ACC112 (cell line): ENCODE measurements at regions not wholly inside any gene's neighbourhood (a gene's known extent, or its start where the extent isn't known, plus 50 kb on each side); places are given as distances from the start of the nearest gene placed in this dataset.

Source experiments
- H2AFZ ChIP-seq: fragments of 200-600 bp; sonication (generic); one replicate; pipeline ENCODE4 v1.6.0; 2017; ENCODE audit warnings: antibody characterized with exemption, low read length; ENCODE audit not compliant: unreplicated experiment
- H3K27ac ChIP-seq: fragments of 200-600 bp; sonication (generic); 2 replicates; pipeline ENCODE4 v1.5.1; 2014; ENCODE audit warnings: low read depth, mild to moderate bottlenecking, antibody characterized with exemption, low read length, moderate library complexity
- H3K27me3 ChIP-seq: fragments of 200-600 bp; sonication (generic); 2 replicates; pipeline ENCODE4 v1.6.1; 2014; ENCODE audit warnings: mild to moderate bottlenecking, antibody characterized with exemption, low read length, moderate library complexity, mixed read lengths; ENCODE audit not compliant: insufficient read depth
- H3K36me3 ChIP-seq: fragments of 200-600 bp; sonication (generic); 2 replicates; pipeline ENCODE4 v1.6.1; 2016; ENCODE audit warnings: mild to moderate bottlenecking, antibody characterized with exemption, low read length, moderate library complexity, mixed read lengths; ENCODE audit not compliant: insufficient read depth
- H3K4me1 ChIP-seq: fragments of 200-600 bp; sonication (generic); one replicate; pipeline ENCODE4 v1.6.1; 2016; ENCODE audit warnings: low read length, mixed read lengths; ENCODE audit not compliant: insufficient read depth, unreplicated experiment, control insufficient read depth
- H3K4me3 ChIP-seq: fragments of 200-600 bp; sonication (generic); 2 replicates; pipeline ENCODE4 v1.5.1; 2014; ENCODE audit warnings: mild to moderate bottlenecking, low read depth, low read length
- H3K79me2 ChIP-seq: fragments of 200-600 bp; sonication (generic); one replicate; pipeline ENCODE4 v1.6.0; 2016; ENCODE audit warnings: low read length; ENCODE audit not compliant: control insufficient read depth, unreplicated experiment, insufficient read depth

- H3K4me1 ChIP-seq = no peaks in the 10 kb centered on the region
- H3K4me3 ChIP-seq = no peak overlapping the region
- H3K27me3 ChIP-seq = no peaks in the 10 kb centered on the region
- no peak overlapping the region for H3K27ac ChIP-seq
- H3K79me2 ChIP-seq = no peaks in the 10 kb centered on the region
- no peak overlapping the region for H2AFZ ChIP-seq
- H3K36me3 ChIP-seq = no peaks in the 10 kb centered on the region
These were observed 151.0 kb upstream of the SLC24A2 start for GRCh38 chr9:19939734-19940278.

GRCh38 chr9:19938990-19939733 lies 150.3 kb upstream of the SLC24A2 start:
- Histone ChIP-seq H2AFZ (no peak overlapping the region), H3K27ac (no peak overlapping the region), H3K36me3 (no peaks in the 10 kb centered on the region), H3K4me1 (no peaks in the 10 kb centered on the region), H3K79me2 (no peaks in the 10 kb centered on the region), H3K4me3 (no peak overlapping the region), H3K27me3 (no peaks in the 10 kb centered on the region)

DNA sequence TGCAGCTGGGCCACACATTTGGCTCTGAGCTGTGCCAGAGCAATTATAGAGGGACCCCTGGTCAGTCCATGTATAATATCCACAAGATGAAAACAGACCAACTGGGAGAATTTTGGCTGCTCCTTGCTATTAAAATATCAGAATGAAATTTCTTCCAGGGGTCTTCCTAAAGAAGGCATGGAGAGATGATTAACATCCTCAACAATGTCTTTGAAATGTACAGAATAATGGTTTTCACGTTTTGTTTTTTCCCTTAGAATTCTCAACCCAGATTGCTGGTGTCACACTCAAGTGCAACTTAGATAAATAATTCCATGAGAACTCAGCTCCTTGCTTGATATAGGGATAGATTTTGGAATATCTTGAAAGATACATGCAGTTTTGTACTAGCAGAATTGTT lies 148.3 kb upstream of the SLC24A2 start:
- H2AFZ ChIP-seq = no peak overlapping the region
- no peak overlapping the region for H3K27ac ChIP-seq
- H3K4me1 ChIP-seq = no peaks in the 10 kb centered on the region
- H3K36me3 ChIP-seq = no peaks in the 10 kb centered on the region
- no peaks in the 10 kb centered on the region for H3K79me2 ChIP-seq
- no peaks in the 10 kb centered on the region for H3K27me3 ChIP-seq
- no peak overlapping the region for H3K4me3 ChIP-seq

GRCh38 chr9:19936598-19936997 lies 147.8 kb upstream of the SLC24A2 start:
- Histone ChIP-seq H3K27me3 (no peaks in the 10 kb centered on the region), H3K79me2 (no peaks in the 10 kb centered on the region), H3K4me1 (no peaks in the 10 kb centered on the region), H3K36me3 (no peaks in the 10 kb centered on the region), H3K4me3 (no peak overlapping the region), H3K27ac (no peak overlapping the region), H2AFZ (no peak overlapping the region)

DNA sequence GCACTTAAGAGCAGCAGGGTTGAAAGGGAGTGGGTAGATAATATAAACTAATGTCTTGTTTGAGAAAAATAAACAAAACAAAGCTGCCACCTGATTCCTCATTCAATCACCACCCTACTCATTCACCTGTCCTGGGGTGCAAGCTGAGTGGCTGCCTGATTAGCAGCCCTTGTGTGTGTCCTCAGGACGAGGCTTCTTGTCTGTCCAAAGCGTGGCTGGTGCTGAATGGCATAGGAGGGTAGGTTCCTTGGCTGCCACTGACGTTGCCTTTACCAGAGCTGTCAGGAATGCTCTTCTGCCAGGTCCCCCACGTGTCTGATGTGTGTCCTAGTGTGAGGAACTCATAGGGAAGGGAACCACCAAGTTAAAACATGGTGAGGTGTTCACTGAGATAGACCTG lies 146.6 kb upstream of the SLC24A2 start:
- no peak overlapping the region for H2AFZ ChIP-seq
- H3K4me1 ChIP-seq = no peaks in the 10 kb centered on the region
- H3K27me3 ChIP-seq = no peaks in the 10 kb centered on the region
- peak overlapping the region; percentile 87; the same call in 1 of the 2 replicates for H3K4me3 ChIP-seq
- H3K79me2 ChIP-seq = no peaks in the 10 kb centered on the region
- H3K36me3 ChIP-seq = no peaks in the 10 kb centered on the region
- no peak overlapping the region for H3K27ac ChIP-seq

DNA sequence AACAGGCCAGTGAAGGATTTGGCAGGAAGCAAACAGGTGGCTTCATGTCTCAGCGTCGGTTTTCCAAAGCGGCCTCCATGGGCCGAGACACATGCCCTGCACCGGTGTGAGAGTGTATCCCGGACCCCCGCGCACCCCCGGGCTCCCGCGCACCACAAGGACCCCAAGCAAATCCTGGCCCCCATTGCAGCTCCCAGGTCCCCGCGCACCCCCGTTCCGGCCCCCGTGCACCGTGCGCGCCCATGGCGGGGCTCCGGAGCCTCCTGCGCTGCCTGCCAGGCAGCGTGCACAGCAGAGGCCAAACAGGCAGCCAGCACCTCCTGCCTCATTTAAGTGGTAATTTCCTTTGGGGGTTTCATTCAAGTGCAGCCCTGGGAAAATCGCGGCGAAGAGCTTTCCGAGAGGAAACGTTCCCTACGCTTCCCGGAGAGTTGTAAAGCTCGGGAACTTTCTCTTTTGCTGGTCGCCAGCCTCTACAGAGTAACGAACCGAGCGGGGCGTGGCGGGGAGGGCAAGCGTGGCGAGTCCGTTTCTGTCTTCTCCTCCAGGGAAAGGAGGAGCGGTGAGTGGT lies 145.5 kb upstream of the SLC24A2 start:
- Histone ChIP-seq H3K4me3 (peak overlapping the region; percentile 87), H2AFZ (peak overlapping the region; percentile 78)

GRCh38 chr9:19931098-19931890 lies 142.5 kb upstream of the SLC24A2 start:
- H3K4me3 ChIP-seq = no peak overlapping the region
- H3K79me2 ChIP-seq = no peaks in the 10 kb centered on the region
- H2AFZ ChIP-seq = no peak overlapping the region
- no peaks in the 10 kb centered on the region for H3K27me3 ChIP-seq
- no peak overlapping the region for H3K27ac ChIP-seq
- no peaks in the 10 kb centered on the region for H3K4me1 ChIP-seq
- no peaks in the 10 kb centered on the region for H3K36me3 ChIP-seq

More for the DNA sequence above, 145.5 kb upstream of the SLC24A2 start:
- Histone ChIP-seq H3K36me3 (no peaks in the 10 kb centered on the region), H3K4me1 (no peaks in the 10 kb centered on the region), H3K27ac (no peak overlapping the region), H3K27me3 (no peaks in the 10 kb centered on the region), H3K79me2 (no peaks in the 10 kb centered on the region)

- H3K36me3 ChIP-seq = no peaks in the 10 kb centered on the region
- H3K4me1 ChIP-seq = no peaks in the 10 kb centered on the region
- H3K79me2 ChIP-seq = no peaks in the 10 kb centered on the region
- H3K27ac ChIP-seq = no peak overlapping the region
- no peaks in the 10 kb centered on the region for H3K27me3 ChIP-seq
- H2AFZ ChIP-seq = no peak overlapping the region
- no peak overlapping the region for H3K4me3 ChIP-seq
These were observed 138.7 kb upstream of the SLC24A2 start for GRCh38 chr9:19927560-19927959.

DNA sequence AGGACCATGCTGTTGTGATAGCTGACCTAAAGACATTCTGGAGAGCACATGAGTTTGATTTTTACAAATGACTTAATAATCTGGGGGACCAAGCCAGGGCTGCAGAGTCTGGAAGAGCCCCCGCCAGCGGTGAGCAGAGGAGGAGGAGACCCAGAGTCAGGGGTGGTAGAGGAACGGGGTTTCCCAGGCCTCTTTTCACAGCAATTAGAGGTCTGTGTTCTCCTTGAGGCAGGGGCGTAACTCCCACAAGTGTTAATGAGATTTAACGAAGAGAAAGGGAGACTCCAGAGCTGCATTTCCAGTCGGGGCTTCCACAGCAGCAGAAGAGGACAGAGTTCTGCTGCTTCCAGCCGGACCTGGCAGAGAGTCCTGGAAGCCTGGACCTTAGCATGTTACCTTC lies 137.9 kb upstream of the SLC24A2 start:
- Histone ChIP-seq H3K36me3 (no peaks in the 10 kb centered on the region), H3K4me3 (0 out of 2 replicates have a peak overlapping the region, but pooled peaks have one; percentile 73), H3K27ac (no peak overlapping the region), H3K79me2 (no peaks in the 10 kb centered on the region), H3K27me3 (no peaks in the 10 kb centered on the region), H3K4me1 (no peaks in the 10 kb centered on the region), H2AFZ (no peak overlapping the region)

DNA sequence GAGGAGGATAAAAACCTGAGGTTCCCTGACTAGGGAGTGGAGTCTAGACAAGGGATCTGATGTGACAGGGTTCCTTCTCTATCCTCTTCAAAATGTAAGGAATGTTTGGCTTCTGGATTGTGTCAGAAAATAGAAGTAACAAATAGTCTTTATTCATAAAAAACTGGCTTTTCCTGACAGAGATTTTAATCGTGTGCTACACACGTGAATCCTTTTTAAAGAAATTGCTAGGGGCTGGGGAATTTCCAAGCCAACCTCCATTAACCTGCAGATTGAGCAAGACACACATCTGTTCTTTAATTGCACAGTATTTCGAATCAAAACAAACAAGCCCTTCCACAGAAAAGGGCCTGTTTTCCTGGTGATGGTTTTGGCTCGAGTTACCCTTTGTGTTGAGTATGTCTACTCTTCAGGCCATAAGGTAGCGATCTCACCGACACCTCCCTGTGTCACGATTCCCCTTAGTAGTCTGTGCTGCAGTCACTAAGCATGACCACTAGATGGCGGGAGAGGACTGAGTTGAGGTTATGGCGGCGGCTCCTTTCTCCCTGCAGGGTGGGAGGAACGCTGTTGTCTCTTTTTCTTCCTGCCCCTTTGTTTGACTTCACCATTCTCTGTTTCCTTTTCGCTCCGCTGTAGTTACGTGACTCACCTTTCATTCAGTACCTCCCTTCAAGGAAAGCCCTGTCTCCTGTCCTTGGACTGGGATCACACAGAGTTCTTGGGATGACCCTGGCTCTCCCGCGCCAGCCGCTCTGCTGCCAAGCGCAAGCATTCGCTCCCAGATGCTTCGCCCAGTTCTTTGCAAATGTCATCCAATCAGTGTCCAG lies 137.1 kb upstream of the SLC24A2 start:
- Histone ChIP-seq H3K36me3 (no peaks in the 10 kb centered on the region), H2AFZ (peak overlapping the region; percentile 47), H3K27ac (no peak overlapping the region), H3K27me3 (no peaks in the 10 kb centered on the region), H3K4me3 (peak overlapping the region; percentile 73), H3K79me2 (no peaks in the 10 kb centered on the region), H3K4me1 (no peaks in the 10 kb centered on the region)
